NCI-H1092 (cell line): ENCODE measurements at regions not wholly inside any gene's neighbourhood (a gene's known extent, or its start where the extent isn't known, plus 50 kb on each side); places are given as distances from the start of the nearest gene placed in this dataset.
"Not testable (repeated sequence)": the region's sequence is repeated elsewhere in the genome, so short reads cannot be mapped to it uniquely, and the experiment has no call there.

Source experiments
- DNase-seq: peaks from one replicate; lab custom pipeline; 2025; lab: John Stamatoyannopoulos, UW

- no peak for DNase-seq
Observed at GRCh38 chr2:163081754-163082153, 243.2 kb upstream of the KCNH7 start.

- no peak for DNase-seq
Observed at GRCh38 chr2:163077241-163077640, 238.7 kb upstream of the KCNH7 start.

- no peak for DNase-seq
Observed at GRCh38 chr2:163066085-163066484, 227.5 kb upstream of the KCNH7 start.

- no peak for DNase-seq
Observed at GRCh38 chr2:163062524-163062923, 224.0 kb upstream of the KCNH7 start.

- DNase-seq, result no peak
Observed at GRCh38 chr2:163046615-163047014, 208.0 kb upstream of the KCNH7 start.

- DNase-seq, result no peak
Observed at GRCh38 chr2:163045830-163046229, 207.3 kb upstream of the KCNH7 start.

GRCh38 chr2:163044114-163044513, 205.5 kb upstream of the KCNH7 start:
- no peak for DNase-seq

GRCh38 chr2:163043201-163043600, 204.6 kb upstream of the KCNH7 start:
- no peak for DNase-seq

- no peak for DNase-seq
Observed at GRCh38 chr2:163039266-163039665, 200.7 kb upstream of the KCNH7 start.

- DNase-seq, result no peak
Observed at GRCh38 chr2:163028807-163029206, 190.2 kb upstream of the KCNH7 start.

GRCh38 chr2:163026136-163026775, 187.7 kb upstream of the KCNH7 start:
- DNase-seq, result not testable (repeated sequence)

- not testable (repeated sequence) for DNase-seq
Observed at GRCh38 chr2:163016882-163017281, 178.3 kb upstream of the KCNH7 start.

GRCh38 chr2:163011000-163011399, 172.4 kb upstream of the KCNH7 start:
- DNase-seq, result peak; percentile 75

GRCh38 chr2:163008642-163009041, 170.1 kb upstream of the KCNH7 start:
- DNase-seq, result no peak

GRCh38 chr2:162994718-162995117, 156.2 kb upstream of the KCNH7 start:
- no peak for DNase-seq

GRCh38 chr2:162992828-162993227, 154.3 kb upstream of the KCNH7 start:
- no peak for DNase-seq

GRCh38 chr2:162989507-162989906, 150.9 kb upstream of the KCNH7 start:
- DNase-seq, result no peak

GRCh38 chr2:162974771-162975170, 136.2 kb upstream of the KCNH7 start:
- DNase-seq, result no peak

GRCh38 chr2:162972383-162972782, 133.8 kb upstream of the KCNH7 start:
- DNase-seq, result no peak

- DNase-seq, result no peak
Observed at GRCh38 chr2:162968306-162968705, 129.7 kb upstream of the KCNH7 start.

- no peak for DNase-seq
Observed at GRCh38 chr2:162967811-162968210, 129.2 kb upstream of the KCNH7 start.

- no peak for DNase-seq
Observed at GRCh38 chr2:162967147-162967546, 128.6 kb upstream of the KCNH7 start.

- DNase-seq, result no peak
Observed at GRCh38 chr2:162965191-162965590, 126.6 kb upstream of the KCNH7 start.

GRCh38 chr2:162964513-162964912, 125.9 kb upstream of the KCNH7 start:
- no peak for DNase-seq
